CD4-positive, alpha-beta memory T cell (primary cell): ENCODE measurements at regions not wholly inside any gene's neighbourhood (a gene's known extent, or its start where the extent isn't known, plus 50 kb on each side); places are given as distances from the start of the nearest gene placed in this dataset.
"Not testable (repeated sequence)": the region's sequence is repeated elsewhere in the genome, so short reads cannot be mapped to it uniquely, and the experiment has no call there.

Experiments used
- CTCF ChIA-PET: fragments of 350-600 bp; sonication (Branson Sonifier 250); formaldehyde crosslinking; loops from one replicate; lab custom pipeline; 2021; ENCODE audit warnings: inconsistent platforms; ENCODE audit not compliant: partially characterized antibody; lab: Charles Lee
- POLR2A ChIA-PET: fragments of 350-600 bp; sonication (Branson Sonifier 250); formaldehyde crosslinking; loops from one replicate; lab custom pipeline; 2021; ENCODE audit not compliant: partially characterized antibody; lab: Charles Lee
- DNase-seq, 5 donors: peaks; one replicate each; pipeline versions ENCODE4 v3.0.0 to v3.0.0-alpha.2; 2020 to 2022; ENCODE audit warnings: mixed read lengths in 1 of 5
- H3K27ac ChIP-seq: one replicate; pipeline ENCODE4 v1.7.0; 2013; ENCODE audit warnings: low read depth, low read length
- H3K27me3 ChIP-seq: 2 replicates; pipeline ENCODE4 v1.7.0; 2013; ENCODE audit warnings: mild to moderate bottlenecking, low read length, moderate library complexity; ENCODE audit not compliant: insufficient read depth
- H3K36me3 ChIP-seq: 2 replicates; pipeline ENCODE4 v1.7.0; 2013; ENCODE audit warnings: mild to moderate bottlenecking, low read length, moderate library complexity; ENCODE audit not compliant: insufficient read depth
- H3K4me1 ChIP-seq: 2 replicates; pipeline ENCODE4 v1.7.0; 2013; ENCODE audit warnings: mild to moderate bottlenecking, low read length, moderate library complexity; ENCODE audit not compliant: insufficient read depth
- H3K4me3 ChIP-seq, 2 donors: one replicate each; pipeline ENCODE4 v1.7.0; 2013; ENCODE audit warnings: low read length in 2 of 2, mild to moderate bottlenecking in 1 of 2
- H3K9me3 ChIP-seq, 2 donors: one replicate each; pipeline ENCODE4 v1.7.0; 2013; ENCODE audit warnings: low read length in 2 of 2, control low read depth in 1 of 2; ENCODE audit not compliant: control insufficient read depth in 1 of 2
- H3K27ac Mint-ChIP-seq, 7 donors: one replicate each; pipeline ENCODE4 v1.8.0; 2020 to 2021; ENCODE audit warnings: mixed read lengths in 7 of 7, mild to moderate bottlenecking in 6 of 7, inconsistent platforms in 3 of 7, moderate library complexity in 3 of 7
- H3K27me3 Mint-ChIP-seq, 2 donors: one replicate each; pipeline ENCODE4 v1.8.0; 2020 to 2021; ENCODE audit warnings: mixed read lengths in 2 of 2
- H3K36me3 Mint-ChIP-seq, 2 donors: one replicate each; pipeline ENCODE4 v1.8.0; 2020 to 2021; ENCODE audit warnings: mixed read lengths in 2 of 2, inconsistent platforms in 1 of 2, mild to moderate bottlenecking in 1 of 2
- H3K4me1 Mint-ChIP-seq, 4 donors: one replicate each; pipeline ENCODE4 v1.8.0; 2020 to 2021; ENCODE audit warnings: mixed read lengths in 4 of 4, mild to moderate bottlenecking in 1 of 4
- H3K4me3 Mint-ChIP-seq, 8 donors: one replicate each; pipeline ENCODE4 v1.8.0; 2020 to 2021; ENCODE audit warnings: mixed read lengths in 8 of 8, mild to moderate bottlenecking in 7 of 8, moderate library complexity in 6 of 8, inconsistent platforms in 3 of 8
- H3K9me3 Mint-ChIP-seq, 8 donors: one replicate each; pipeline ENCODE4 v1.8.0; 2020 to 2021; ENCODE audit warnings: mixed read lengths in 8 of 8, mild to moderate bottlenecking in 5 of 8, inconsistent platforms in 3 of 8, moderate library complexity in 1 of 8
- intact Hi-C: fragments of 100-400 bp; cut with micrococcal nuclease; formaldehyde crosslinking; loops from one replicate; pipeline ENCODE4 v1.15.1; 2023

DNA sequence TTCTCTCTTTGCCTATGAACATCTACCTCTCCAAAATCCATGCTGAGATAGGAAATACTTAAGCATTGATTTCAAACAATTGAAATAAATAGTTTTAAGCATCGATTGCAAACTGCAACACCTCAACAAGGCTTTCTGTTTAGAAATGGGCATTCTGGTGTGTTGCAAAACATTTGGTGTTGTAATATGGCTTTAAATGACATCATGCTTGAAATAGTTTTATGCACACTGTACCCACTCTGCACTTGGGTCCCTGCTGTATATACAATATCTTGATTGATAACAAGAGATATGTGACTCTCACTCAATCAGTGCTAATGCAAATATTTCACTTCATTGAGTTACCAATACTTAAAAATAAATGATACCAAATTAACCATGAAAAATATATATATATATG lies 964.9 kb upstream of the GRIA3 start:
- no peak overlapping the region for H3K27ac ChIP-seq
- intact Hi-C loops, result no loop called here
- peaks cover 0 to 2% of the 10 kb centered on the region in 2 donors for H3K27me3 Mint-ChIP-seq
- H3K4me3 ChIP-seq, result no peak overlapping the region
- H3K4me1 Mint-ChIP-seq, result no peaks in the 10 kb centered on the region
- no peaks in the 10 kb centered on the region for H3K4me1 ChIP-seq
- H3K36me3 Mint-ChIP-seq, result no peaks in the 10 kb centered on the region
- CTCF ChIA-PET, result no interaction called here
- H3K27ac Mint-ChIP-seq, result no peak overlapping the region
- no peak for DNase-seq
- H3K9me3 ChIP-seq, result no peaks in the 10 kb centered on the region
- no peaks in the 10 kb centered on the region for H3K36me3 ChIP-seq
- H3K9me3 Mint-ChIP-seq, result peaks cover 0 to 5% (median 3%) of the 10 kb centered on the region in 8 donors
- POLR2A ChIA-PET, result no interaction called here
- no peak overlapping the region for H3K4me3 Mint-ChIP-seq
- H3K27me3 ChIP-seq, result no peaks in the 10 kb centered on the region

DNA sequence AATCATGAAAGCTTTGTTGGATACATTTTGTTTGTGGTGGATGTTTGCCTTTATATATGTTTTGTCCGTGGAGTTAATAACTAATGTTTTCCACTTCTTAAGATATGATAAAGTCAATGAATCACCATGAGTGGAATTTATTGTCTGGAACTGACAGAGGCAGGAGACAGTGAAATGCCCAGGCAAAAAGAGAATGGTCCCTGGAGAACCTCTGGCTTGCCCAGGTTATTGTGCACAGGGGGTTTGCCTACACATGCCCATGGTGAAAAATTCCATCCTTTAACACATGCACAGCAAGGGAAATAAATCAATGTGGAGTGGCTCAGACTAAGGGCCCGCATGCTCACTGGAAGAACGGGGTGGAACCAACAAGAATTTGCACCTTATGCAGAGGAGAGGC lies 964.3 kb upstream of the GRIA3 start:
- peaks cover 0 to 3% of the 10 kb centered on the region in 2 donors for H3K36me3 Mint-ChIP-seq
- intact Hi-C loops, result no loop called here
- peaks cover 3 to 5% of the 10 kb centered on the region in 2 donors for H3K27me3 Mint-ChIP-seq
- no peak for DNase-seq
- H3K27ac Mint-ChIP-seq, result no peak overlapping the region
- Histone ChIP-seq H3K36me3 (no peaks in the 10 kb centered on the region), H3K27ac (no peak overlapping the region), H3K9me3 (no peaks in the 10 kb centered on the region), H3K27me3 (no peaks in the 10 kb centered on the region), H3K4me3 (no peak overlapping the region), H3K4me1 (no peaks in the 10 kb centered on the region)
- H3K4me1 Mint-ChIP-seq, result no peaks in the 10 kb centered on the region
- ChIA-PET CTCF (no interaction called here), POLR2A (no interaction called here)
- peaks cover 0 to 5% (median 4%) of the 10 kb centered on the region in 8 donors for H3K9me3 Mint-ChIP-seq
- H3K4me3 Mint-ChIP-seq, result no peak overlapping the region

DNA sequence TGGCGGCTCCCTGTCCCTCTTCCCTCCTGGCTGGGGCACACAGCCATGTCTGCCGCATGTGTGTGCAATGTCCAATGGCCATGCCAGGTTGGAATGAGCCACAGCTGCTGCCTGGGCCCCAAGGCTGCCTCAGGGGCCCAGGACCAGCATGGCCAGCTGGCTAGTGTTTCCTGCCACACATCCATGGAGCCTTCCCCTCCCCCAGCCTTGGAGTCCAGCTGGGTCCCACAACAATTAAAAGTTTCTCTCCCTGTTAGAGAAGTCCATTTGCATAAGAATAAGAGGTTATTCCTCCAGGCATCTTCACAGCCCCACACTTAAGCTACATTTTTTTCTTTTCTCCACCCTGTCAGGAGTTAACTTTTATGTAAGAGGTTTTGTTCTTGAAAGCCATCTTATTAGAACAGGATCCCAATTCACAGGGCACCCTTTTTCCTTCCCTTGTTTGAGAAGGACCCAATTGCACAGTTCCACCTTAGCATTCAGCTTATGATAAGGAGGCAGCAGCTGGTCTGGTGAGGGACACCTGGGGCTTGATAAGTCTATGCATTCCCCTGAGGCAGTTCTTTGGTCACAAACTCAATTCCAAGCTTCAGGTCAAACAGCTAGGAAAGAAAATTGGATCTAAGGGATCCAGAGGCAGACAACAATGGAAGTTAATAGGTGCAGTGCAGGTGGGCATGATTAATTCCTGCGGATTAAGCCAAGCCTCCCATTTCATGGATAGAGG lies 963.3 kb upstream of the GRIA3 start:
- H3K27ac Mint-ChIP-seq, result no peak overlapping the region
- Histone ChIP-seq H3K36me3 (no peaks in the 10 kb centered on the region), H3K4me3 (no peak overlapping the region), H3K27me3 (no peaks in the 10 kb centered on the region), H3K9me3 (no peaks in the 10 kb centered on the region), H3K27ac (no peak overlapping the region), H3K4me1 (no peaks in the 10 kb centered on the region)
- intact Hi-C loops, result no loop called here
- no peaks in the 10 kb centered on the region for H3K4me1 Mint-ChIP-seq
- no peak overlapping the region for H3K4me3 Mint-ChIP-seq
- ChIA-PET POLR2A (no interaction called here), CTCF (no interaction called here)
- DNase-seq, result peak in 1 of 5 donors; percentile 13
- H3K36me3 Mint-ChIP-seq, result peaks cover 0 to 4% of the 10 kb centered on the region in 2 donors
- H3K27me3 Mint-ChIP-seq, result peaks cover 5 to 6% of the 10 kb centered on the region in 2 donors
- H3K9me3 Mint-ChIP-seq, result peaks cover 0 to 5% (median 3%) of the 10 kb centered on the region in 8 donors

DNA sequence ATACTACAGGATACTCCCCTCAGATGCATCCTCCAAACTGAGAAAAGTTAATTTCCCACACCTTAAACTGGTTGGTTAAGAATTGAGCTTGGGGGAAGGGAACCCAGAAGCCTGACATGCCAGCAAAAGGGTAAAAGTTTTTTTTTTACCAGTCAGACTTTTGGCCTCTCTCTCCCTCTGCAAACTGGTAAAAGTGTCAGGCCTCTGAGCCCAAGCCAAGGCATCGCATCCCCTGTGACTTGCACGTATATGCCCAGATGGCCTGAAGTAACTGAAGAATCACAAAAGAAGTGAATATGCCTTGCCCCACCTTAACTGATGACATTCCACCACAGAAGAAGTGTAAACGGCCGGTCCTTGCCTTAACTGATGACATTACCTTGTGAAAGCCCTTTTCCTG lies 962.3 kb upstream of the GRIA3 start:
- H3K4me1 Mint-ChIP-seq, H3K4me3 ChIP-seq, H3K9me3 ChIP-seq, POLR2A ChIA-PET, DNase-seq, H3K4me3 Mint-ChIP-seq, H3K36me3 ChIP-seq, H3K9me3 Mint-ChIP-seq, H3K36me3 Mint-ChIP-seq, H3K27ac Mint-ChIP-seq, H3K27me3 ChIP-seq, H3K27me3 Mint-ChIP-seq, CTCF ChIA-PET, H3K4me1 ChIP-seq, H3K27ac ChIP-seq, intact Hi-C loops: not testable (repeated sequence)

DNA sequence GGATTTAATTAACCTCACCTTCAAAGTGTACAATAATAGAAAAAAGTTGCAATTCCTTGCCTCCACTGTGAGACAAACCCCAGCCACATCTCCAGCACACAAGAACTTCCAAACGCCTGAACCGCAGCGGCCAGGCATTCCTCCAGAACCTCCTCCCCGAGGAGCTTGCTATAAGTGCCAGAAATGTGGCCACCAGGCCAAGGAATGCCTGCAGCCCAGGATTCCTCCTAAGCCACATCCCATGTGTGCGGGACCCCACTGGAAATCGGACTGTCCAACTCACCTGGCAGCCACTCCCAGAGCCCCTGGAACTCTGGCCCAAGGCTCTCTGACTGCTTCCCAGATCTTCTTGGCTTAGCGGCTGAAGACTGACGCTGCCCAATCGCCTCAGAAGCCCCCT lies 959.9 kb upstream of the GRIA3 start:
- DNase-seq, H3K4me3 Mint-ChIP-seq, POLR2A ChIA-PET, H3K27me3 Mint-ChIP-seq, H3K4me1 ChIP-seq, CTCF ChIA-PET, H3K4me1 Mint-ChIP-seq, H3K36me3 Mint-ChIP-seq, H3K9me3 ChIP-seq, H3K4me3 ChIP-seq, H3K36me3 ChIP-seq, H3K27ac ChIP-seq, H3K27ac Mint-ChIP-seq, H3K27me3 ChIP-seq, intact Hi-C loops, H3K9me3 Mint-ChIP-seq: not testable (repeated sequence)

DNA sequence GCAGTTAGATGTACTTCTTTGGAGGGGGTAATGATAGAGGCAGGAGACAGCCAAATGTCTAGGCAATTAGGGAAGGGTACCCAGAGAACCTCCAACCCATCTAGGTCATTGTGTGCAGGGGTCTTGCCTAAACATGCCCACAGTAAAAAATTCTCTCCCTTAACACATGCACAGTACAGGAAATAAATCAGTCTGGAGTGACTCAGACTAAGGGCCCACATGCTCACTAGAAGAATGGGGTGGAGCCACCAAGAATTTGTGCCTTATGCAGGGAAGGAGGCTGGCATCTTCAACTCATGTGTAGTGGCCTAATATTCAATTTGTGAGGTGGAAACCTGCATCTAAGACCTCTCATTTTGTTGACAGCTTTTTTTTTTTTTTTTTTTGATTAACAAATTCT lies 945.3 kb upstream of the GRIA3 start:
- no peaks in the 10 kb centered on the region for H3K4me1 Mint-ChIP-seq
- intact Hi-C loops, result no loop called here
- no peak for DNase-seq
- no peaks in the 10 kb centered on the region for H3K27me3 Mint-ChIP-seq
- H3K4me1 ChIP-seq, result no peaks in the 10 kb centered on the region
- H3K4me3 ChIP-seq, result no peak overlapping the region
- POLR2A ChIA-PET, result no interaction called here
- no peaks in the 10 kb centered on the region for H3K36me3 Mint-ChIP-seq
- peaks cover 0 to 8% (median 3%) of the 10 kb centered on the region in 8 donors for H3K9me3 Mint-ChIP-seq
- no peaks in the 10 kb centered on the region for H3K9me3 ChIP-seq
- H3K36me3 ChIP-seq, result no peaks in the 10 kb centered on the region
- no peak overlapping the region for H3K4me3 Mint-ChIP-seq
- H3K27me3 ChIP-seq, result no peaks in the 10 kb centered on the region
- H3K27ac Mint-ChIP-seq, result no peak overlapping the region
- H3K27ac ChIP-seq, result no peak overlapping the region
- CTCF ChIA-PET, result no interaction called here

DNA sequence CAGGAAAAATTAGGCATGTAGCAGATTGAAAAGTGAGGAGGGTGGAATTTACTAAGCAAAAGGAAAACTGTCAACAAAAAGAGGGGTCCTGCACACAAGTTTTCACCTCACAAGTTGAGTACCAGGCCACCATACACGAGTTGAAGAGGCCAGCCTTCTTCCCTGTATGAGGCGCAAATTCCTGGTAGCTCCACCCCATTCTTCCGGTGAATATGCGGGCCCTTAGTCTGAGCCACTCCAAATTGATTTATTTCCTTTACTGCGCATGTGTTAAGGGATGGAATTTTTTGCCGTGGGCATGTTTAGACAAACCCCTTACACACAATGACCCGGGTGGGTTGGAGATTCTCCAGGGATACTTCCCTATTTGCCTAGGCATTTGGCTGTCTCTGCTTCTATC lies 942.1 kb upstream of the GRIA3 start:
- Mint-ChIP-seq H3K27me3 (no peaks in the 10 kb centered on the region), H3K36me3 (no peaks in the 10 kb centered on the region), H3K4me3 (no peak overlapping the region), H3K4me1 (no peaks in the 10 kb centered on the region), H3K9me3 (peaks cover 0 to 8% (median 0%) of the 10 kb centered on the region in 8 donors), H3K27ac (no peak overlapping the region)
- Histone ChIP-seq H3K27me3 (no peaks in the 10 kb centered on the region), H3K4me1 (no peaks in the 10 kb centered on the region), H3K36me3 (no peaks in the 10 kb centered on the region), H3K27ac (no peak overlapping the region), H3K4me3 (no peak overlapping the region), H3K9me3 (no peaks in the 10 kb centered on the region)
- ChIA-PET POLR2A (no interaction called here), CTCF (no interaction called here)
- intact Hi-C loops, result no loop called here
- DNase-seq, result no peak

DNA sequence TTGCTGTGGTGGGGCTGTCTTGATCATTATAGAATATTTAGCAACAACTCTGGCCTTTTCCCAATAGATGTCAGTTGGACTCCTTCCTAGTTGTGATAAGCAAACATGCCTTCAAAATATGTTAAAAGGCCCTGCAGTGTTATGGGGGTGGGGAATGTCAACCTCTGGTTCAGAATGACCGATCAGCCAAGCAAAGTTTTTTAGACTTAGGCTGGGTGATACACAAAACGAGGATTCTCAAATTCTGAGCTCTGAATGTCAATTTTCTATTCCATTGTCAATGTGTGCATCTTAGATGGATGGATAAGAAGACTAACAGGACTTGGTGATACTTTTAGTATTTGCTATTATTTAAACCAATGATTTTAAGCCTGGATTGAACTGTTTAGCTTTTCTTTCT lies 940.0 kb upstream of the GRIA3 start:
- Mint-ChIP-seq H3K36me3 (no peaks in the 10 kb centered on the region), H3K27me3 (no peaks in the 10 kb centered on the region), H3K4me1 (no peaks in the 10 kb centered on the region), H3K4me3 (no peak overlapping the region), H3K27ac (no peak overlapping the region), H3K9me3 (peaks cover 0 to 8% (median 0%) of the 10 kb centered on the region in 8 donors)
- intact Hi-C loops, result no loop called here
- no peak for DNase-seq
- no peaks in the 10 kb centered on the region for H3K4me1 ChIP-seq
- H3K36me3 ChIP-seq, result no peaks in the 10 kb centered on the region
- H3K27me3 ChIP-seq, result no peaks in the 10 kb centered on the region
- CTCF ChIA-PET, result no interaction called here
- H3K27ac ChIP-seq, result no peak overlapping the region
- H3K9me3 ChIP-seq, result no peaks in the 10 kb centered on the region
- POLR2A ChIA-PET, result no interaction called here
- H3K4me3 ChIP-seq, result no peak overlapping the region
